ENCODE measurements at regions not wholly inside any gene's neighbourhood (a gene's known extent, or its start where the extent isn't known, plus 50 kb on each side); places are given as distances from the start of the nearest gene placed in this dataset.

GRCh38 chr14:27075503-27075902 lies 477.7 kb upstream of the NOVA1 start:
- no peak for TF ChIP-seq CTCF (IDR thresholded peaks at IDR 0.05)

- TF ChIP-seq CTCF (IDR thresholded peaks at IDR 0.05), result no peak
Observed at GRCh38 chr14:27077214-27077613, 479.4 kb upstream of the NOVA1 start.

- no peak for TF ChIP-seq CTCF (IDR thresholded peaks at IDR 0.05)
Observed at GRCh38 chr14:27077710-27078109, 479.9 kb upstream of the NOVA1 start.

- TF ChIP-seq CTCF (IDR thresholded peaks at IDR 0.05), result no peak
Observed at GRCh38 chr14:27078191-27078590, 480.4 kb upstream of the NOVA1 start.

- no peak for TF ChIP-seq CTCF (IDR thresholded peaks at IDR 0.05)
Observed at GRCh38 chr14:27079716-27080115, 481.9 kb upstream of the NOVA1 start.

- no peak for TF ChIP-seq CTCF (IDR thresholded peaks at IDR 0.05)
Observed at GRCh38 chr14:27085500-27085899, 487.7 kb upstream of the NOVA1 start.

GRCh38 chr14:27090716-27091115 lies 492.9 kb upstream of the NOVA1 start:
- no peak for TF ChIP-seq CTCF (IDR thresholded peaks at IDR 0.05)

- no peak for TF ChIP-seq CTCF (IDR thresholded peaks at IDR 0.05)
Observed at GRCh38 chr14:27091973-27092372, 494.1 kb upstream of the NOVA1 start.

All from LNCAP (cell line).